HuH-7 (cell line): ENCODE measurements at regions not wholly inside any gene's neighbourhood (a gene's known extent, or its start where the extent isn't known, plus 50 kb on each side); places are given as distances from the start of the nearest gene placed in this dataset.
"Not testable (repeated sequence)": the region's sequence is repeated elsewhere in the genome, so short reads cannot be mapped to it uniquely, and the experiment has no call there.

ENCODE experiments used
- DNase-seq: peaks from one replicate; pipeline ENCODE4 v3.0.0; 2011; ENCODE audit warnings: low spot score

DNA sequence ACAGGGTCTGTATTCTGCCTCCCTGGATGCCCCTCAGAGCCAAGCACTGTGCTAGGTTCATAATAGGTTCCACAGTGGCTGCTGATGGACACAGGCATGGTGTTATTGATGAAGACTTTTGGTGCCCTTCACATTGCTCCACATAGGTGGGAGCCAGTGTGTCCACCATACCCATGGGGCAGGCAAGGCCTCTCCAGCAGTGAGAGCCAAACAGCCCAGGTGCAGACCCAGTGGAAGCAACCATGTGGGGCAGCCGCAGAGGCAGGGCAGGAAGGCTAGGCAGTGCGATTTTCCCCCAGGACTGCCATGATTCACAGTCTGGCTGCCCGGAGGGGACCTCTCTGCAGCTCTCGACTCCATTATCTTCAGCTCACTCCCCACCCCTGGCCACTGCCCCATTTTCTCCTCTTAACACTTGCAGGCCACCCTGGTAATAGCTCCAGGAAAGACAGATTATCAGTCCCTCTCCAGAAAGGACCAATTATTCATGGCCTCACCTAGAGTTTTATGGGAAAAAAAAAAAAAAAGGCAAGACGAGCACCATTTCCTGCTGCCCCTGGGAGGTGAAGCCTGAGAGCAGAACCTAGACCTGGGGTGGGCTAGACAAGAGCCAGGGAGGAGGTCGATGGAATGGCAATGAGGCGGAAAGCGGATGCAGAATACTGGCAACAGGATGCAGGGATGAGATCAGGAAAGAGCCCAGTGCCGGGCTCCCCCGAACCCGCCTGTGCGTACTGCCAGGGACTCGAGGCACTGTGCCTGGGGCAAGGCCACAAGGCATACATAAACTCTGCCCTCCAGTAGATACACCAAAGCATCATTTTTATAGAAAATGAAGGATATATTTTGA, 343.0 kb upstream of the NCAM1 start:
- DNase-seq: no peak

GRCh38 chr11:112619106-112619505, 342.1 kb upstream of the NCAM1 start:
- DNase-seq: no peak

DNA sequence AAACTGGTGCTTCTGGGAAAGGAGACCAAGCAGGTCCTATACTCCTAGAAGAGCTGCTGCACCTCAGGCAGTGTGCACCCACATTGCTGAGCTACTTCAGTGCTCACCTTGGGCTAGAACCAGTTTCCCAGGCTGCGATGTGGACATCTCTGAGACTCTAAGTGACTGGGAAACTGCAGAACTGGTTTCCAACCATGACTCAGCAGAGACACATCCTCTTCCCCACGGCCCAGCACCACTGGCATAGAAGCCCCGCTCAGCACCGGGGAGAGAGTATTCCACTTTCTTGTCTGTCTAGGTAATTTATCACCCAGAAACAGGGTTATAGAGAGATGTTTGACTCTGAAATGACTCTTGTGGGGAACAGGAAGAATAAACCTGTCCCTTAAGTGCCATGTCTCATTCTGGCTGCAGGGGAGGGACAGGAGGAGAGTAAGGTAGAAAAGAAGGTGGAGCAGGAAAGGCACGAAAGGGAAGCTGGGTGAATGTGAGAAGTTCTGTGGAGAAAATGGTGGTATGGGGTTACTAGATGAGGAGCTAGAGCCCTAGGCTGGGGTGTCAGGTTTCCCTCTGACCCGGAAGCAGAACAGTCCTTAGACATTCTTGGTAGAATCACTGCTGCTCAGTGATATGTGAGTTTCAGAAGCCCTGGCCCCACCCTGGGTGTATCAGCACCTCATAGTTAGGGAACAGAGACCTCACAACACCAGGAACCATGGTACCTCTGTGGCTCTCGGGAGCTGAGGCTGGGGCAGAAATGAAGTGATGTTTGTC, 340.4 kb upstream of the NCAM1 start:
- no peak for DNase-seq

- no peak for DNase-seq
Measured at GRCh38 chr11:112623057-112623456, 338.2 kb upstream of the NCAM1 start.

DNA sequence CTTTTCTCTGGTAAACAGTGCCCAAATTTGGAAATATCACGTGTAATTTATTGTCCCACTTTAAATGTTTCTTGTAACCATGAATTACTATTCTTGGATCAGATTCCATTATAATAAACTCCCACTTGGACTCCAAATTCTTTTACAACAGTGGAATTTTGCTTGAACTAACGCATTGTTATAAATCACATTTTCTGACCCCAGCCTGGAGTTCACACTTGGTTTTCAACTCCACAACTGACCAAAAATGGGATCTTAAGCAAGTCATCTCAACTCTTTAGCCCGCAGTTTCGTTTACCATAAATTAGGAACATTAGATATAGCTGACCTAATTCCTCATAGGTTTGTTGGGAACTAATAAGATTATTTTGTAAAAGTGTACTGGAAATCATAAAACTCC, 336.8 kb upstream of the NCAM1 start:
- no peak for DNase-seq

GRCh38 chr11:112624971-112625370, 336.2 kb upstream of the NCAM1 start:
- DNase-seq: not testable (repeated sequence)

DNA sequence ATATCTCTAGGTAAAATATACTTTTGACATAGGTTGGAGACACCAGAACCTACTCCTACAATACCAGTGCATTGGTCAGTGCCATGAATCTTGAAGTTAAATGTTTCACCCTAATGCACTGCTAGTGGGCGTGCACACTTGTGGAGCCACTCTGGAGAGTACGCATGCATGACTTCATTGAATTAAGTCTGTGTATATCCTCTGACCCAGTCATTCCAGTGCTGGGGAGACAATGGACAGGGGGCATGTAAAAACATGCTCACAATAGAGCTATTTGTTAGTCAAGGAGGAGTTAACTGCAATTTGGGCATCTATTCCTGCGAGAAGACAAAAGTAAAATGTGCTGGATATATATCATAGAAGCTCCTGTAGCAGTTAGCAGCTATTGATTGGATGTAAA, 335.4 kb upstream of the NCAM1 start:
- no peak for DNase-seq

GRCh38 chr11:112626731-112627130, 334.5 kb upstream of the NCAM1 start:
- DNase-seq: no peak

- no peak for DNase-seq
Measured at GRCh38 chr11:112627588-112628045, 333.6 kb upstream of the NCAM1 start.

DNA sequence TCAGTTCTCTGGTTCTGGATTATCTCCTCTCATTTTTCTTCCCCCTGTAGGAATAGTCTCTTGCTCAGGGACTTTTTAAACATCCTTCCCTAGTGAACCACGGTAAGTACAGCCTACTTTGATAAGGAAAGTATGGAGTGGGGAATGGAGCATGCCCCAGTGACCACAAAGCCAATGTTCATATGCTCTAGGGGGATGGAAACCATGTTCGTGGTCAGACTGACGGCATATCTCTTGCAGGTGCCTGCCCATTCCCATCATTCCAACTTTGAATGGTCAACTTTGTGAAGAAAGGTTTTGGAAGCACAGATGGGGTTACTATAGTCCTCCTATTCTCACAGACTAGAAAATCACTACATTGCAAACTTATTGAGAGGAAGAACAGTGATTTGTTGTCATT, 332.5 kb upstream of the NCAM1 start:
- DNase-seq: no peak

DNA sequence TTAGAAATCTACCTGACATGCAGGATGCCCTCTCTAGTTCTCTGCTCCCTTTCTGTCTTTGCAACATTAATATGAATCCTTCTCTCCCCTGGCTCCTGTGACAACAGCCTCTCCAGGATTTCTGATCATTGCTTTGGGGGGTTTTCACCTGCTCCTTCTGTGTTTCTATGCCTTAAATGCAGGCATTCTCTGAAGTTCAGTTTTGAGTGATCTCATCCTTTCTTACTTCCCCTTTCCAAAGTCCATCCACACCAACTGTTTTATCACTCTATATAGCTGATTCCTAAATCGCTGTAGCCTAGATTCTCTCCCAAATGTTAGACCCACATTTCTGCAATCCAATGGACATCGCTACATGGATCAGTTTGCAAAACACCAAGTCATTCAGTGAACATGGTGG, 330.7 kb upstream of the NCAM1 start:
- no peak for DNase-seq

GRCh38 chr11:112631333-112631732, 329.9 kb upstream of the NCAM1 start:
- DNase-seq: no peak

DNA sequence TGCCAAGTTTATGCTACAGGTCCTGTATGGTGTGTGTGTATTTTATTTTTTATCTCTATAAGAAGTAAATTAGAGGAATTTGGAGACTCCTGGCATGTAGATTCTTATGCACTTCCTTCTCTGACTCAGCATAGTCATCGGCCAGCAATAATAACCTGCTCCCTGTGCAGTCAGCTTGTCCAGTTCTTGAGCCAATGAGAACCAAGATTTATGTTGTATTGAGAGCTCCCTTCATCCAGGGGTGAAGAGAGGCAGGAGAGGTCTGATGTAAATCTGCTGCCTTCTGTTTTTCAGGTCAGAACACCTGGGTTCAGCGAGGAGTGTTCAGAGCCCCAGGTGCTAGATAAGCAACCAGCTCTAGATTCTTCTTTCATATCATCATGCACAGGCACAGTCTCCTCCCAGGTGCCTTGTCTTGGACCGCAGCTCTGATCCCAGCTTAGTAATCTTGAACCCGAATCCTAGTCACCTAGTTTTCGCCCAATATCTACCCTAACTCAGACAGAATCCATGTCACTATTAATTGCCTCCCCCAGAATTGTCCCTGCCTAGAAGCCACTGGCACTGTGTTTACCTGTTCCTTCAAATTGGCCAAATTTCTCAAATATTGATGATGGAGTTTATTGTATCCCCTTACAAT, 328.2 kb upstream of the NCAM1 start:
- no peak for DNase-seq

GRCh38 chr11:112634551-112634950, 326.7 kb upstream of the NCAM1 start:
- DNase-seq: no peak

GRCh38 chr11:112634995-112635737, 326.1 kb upstream of the NCAM1 start:
- no peak for DNase-seq

DNA sequence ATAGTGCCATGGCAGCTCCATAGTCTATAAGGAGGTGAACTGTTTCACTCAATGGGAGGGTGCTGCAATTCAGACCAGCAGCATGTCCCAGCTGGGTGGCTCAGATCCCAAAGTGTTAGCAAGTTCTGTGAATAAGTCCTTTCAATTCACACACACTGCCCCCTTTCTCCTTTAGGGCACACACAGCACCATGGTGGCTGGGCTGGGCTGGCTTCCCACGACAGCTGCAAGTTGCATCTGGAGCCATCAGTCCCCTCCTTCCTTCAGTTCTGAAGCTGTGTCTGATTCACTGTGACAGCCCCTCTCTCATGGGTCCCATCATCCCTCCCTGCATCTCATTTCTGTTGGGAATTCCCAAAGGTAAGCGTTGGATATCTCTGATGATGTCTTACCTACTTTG, 324.1 kb upstream of the NCAM1 start:
- no peak for DNase-seq

- DNase-seq: no peak
Measured at GRCh38 chr11:112637876-112638275, 323.3 kb upstream of the NCAM1 start.

DNA sequence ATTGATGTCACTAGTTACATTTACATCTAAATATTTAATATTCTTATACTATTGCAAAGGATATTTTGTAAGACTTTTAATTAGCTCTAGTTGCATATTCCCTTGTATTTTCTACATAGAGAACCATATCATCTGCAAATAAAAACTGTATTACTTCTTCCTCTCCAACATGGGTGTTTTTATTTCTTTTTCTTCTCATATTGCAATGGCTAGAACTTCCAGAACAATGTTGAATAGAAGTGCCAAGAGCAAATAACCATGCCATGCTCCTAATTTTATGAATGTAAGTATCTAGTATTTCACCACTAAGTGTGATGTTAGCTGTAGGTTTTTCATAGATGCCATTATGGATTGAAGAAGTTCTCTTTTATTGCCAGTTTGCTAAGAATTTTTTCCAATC, 321.8 kb upstream of the NCAM1 start:
- no peak for DNase-seq

DNA sequence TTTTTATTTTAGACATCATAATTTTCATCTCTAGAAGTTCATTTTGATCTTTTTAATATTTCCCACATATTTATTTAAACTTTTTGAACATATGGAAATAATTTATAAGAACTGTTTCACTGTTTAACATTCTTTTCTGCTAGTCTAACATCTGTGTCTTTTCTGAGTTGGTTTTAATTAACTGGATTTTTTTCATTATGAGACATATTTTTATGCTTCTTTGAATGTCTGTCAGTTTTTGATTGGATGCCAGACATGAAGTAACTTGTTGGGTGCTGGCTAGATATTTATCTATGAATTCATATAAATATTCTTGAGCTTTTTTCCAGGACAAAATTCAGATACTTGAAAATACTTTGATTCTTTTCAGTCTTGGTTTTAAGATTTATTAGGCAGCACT, 317.8 kb upstream of the NCAM1 start:
- DNase-seq: no peak

GRCh38 chr11:112644410-112645131, 316.6 kb upstream of the NCAM1 start:
- no peak for DNase-seq

GRCh38 chr11:112649856-112650255, 311.4 kb upstream of the NCAM1 start:
- DNase-seq: no peak
